ENCODE measurements at regions not wholly inside any gene's neighbourhood (a gene's known extent, or its start where the extent isn't known, plus 50 kb on each side); places are given as distances from the start of the nearest gene placed in this dataset.

- H3K27ac ChIP-seq (ENCODE audit: low read length), result no peak overlapping the region
- no peaks in the 10 kb centered on the region for H3K4me1 ChIP-seq (ENCODE audit: control insufficient read depth, insufficient read depth, low read length)
- H3K9ac ChIP-seq (ENCODE audit: low read length in 2 of 2), result no peak overlapping the region
- H3K36me3 ChIP-seq (ENCODE audit: control insufficient read depth in 2 of 2, insufficient read depth in 2 of 2, low read length in 2 of 2), result no peaks in the 10 kb centered on the region
- no peaks in the 10 kb centered on the region for H3K27me3 ChIP-seq (ENCODE audit: control insufficient read depth in 1 of 2, insufficient read depth in 2 of 2, low read length in 2 of 2)
- H3K9me3 ChIP-seq (ENCODE audit: control insufficient read depth in 2 of 2, low read length in 2 of 2), result no peaks in the 10 kb centered on the region
- no peak overlapping the region for H3K4me3 ChIP-seq (ENCODE audit: low read length in 2 of 2)
Observed at GRCh38 chr9:11103525-11103924, 490.7 kb upstream of the PTPRD start.

- Histone ChIP-seq H3K27me3 (ENCODE audit: control insufficient read depth in 1 of 2, insufficient read depth in 2 of 2, low read length in 2 of 2) (no peaks in the 10 kb centered on the region), H3K4me3 (ENCODE audit: low read length in 2 of 2) (no peak overlapping the region), H3K4me1 (ENCODE audit: control insufficient read depth, insufficient read depth, low read length) (no peaks in the 10 kb centered on the region), H3K9me3 (ENCODE audit: control insufficient read depth in 2 of 2, low read length in 2 of 2) (no peaks in the 10 kb centered on the region), H3K9ac (ENCODE audit: low read length in 2 of 2) (no peak overlapping the region), H3K27ac (ENCODE audit: low read length) (no peak overlapping the region), H3K36me3 (ENCODE audit: control insufficient read depth in 2 of 2, insufficient read depth in 2 of 2, low read length in 2 of 2) (no peaks in the 10 kb centered on the region)
Observed at GRCh38 chr9:11107196-11107595, 494.4 kb upstream of the PTPRD start.

GRCh38 chr9:11128156-11128555 lies 515.4 kb upstream of the PTPRD start:
- Histone ChIP-seq H3K9me3 (ENCODE audit: control insufficient read depth in 2 of 2, low read length in 2 of 2) (no peaks in the 10 kb centered on the region), H3K4me1 (ENCODE audit: control insufficient read depth, insufficient read depth, low read length) (no peaks in the 10 kb centered on the region), H3K9ac (ENCODE audit: low read length in 2 of 2) (no peak overlapping the region), H3K36me3 (ENCODE audit: control insufficient read depth in 2 of 2, insufficient read depth in 2 of 2, low read length in 2 of 2) (no peaks in the 10 kb centered on the region), H3K27ac (ENCODE audit: low read length) (no peak overlapping the region), H3K27me3 (ENCODE audit: control insufficient read depth in 1 of 2, insufficient read depth in 2 of 2, low read length in 2 of 2) (no peaks in the 10 kb centered on the region), H3K4me3 (ENCODE audit: low read length in 2 of 2) (no peak overlapping the region)

- no peaks in the 10 kb centered on the region for H3K36me3 ChIP-seq (ENCODE audit: control insufficient read depth in 2 of 2, insufficient read depth in 2 of 2, low read length in 2 of 2)
- no peaks in the 10 kb centered on the region for H3K9me3 ChIP-seq (ENCODE audit: control insufficient read depth in 2 of 2, low read length in 2 of 2)
- H3K9ac ChIP-seq (ENCODE audit: low read length in 2 of 2), result no peak overlapping the region
- H3K4me3 ChIP-seq (ENCODE audit: low read length in 2 of 2), result no peak overlapping the region
- no peaks in the 10 kb centered on the region for H3K4me1 ChIP-seq (ENCODE audit: control insufficient read depth, insufficient read depth, low read length)
- H3K27ac ChIP-seq (ENCODE audit: low read length), result no peak overlapping the region
- no peaks in the 10 kb centered on the region for H3K27me3 ChIP-seq (ENCODE audit: control insufficient read depth in 1 of 2, insufficient read depth in 2 of 2, low read length in 2 of 2)
Observed at GRCh38 chr9:11135851-11136250, 523.0 kb upstream of the PTPRD start.

GRCh38 chr9:11141357-11141756 lies 528.6 kb upstream of the PTPRD start:
- no peak overlapping the region for H3K9ac ChIP-seq (ENCODE audit: low read length in 2 of 2)
- no peak overlapping the region for H3K4me3 ChIP-seq (ENCODE audit: low read length in 2 of 2)
- no peak overlapping the region for H3K27ac ChIP-seq (ENCODE audit: low read length)
- no peaks in the 10 kb centered on the region for H3K4me1 ChIP-seq (ENCODE audit: control insufficient read depth, insufficient read depth, low read length)
- H3K36me3 ChIP-seq (ENCODE audit: control insufficient read depth in 2 of 2, insufficient read depth in 2 of 2, low read length in 2 of 2), result no peaks in the 10 kb centered on the region
- no peaks in the 10 kb centered on the region for H3K27me3 ChIP-seq (ENCODE audit: control insufficient read depth in 1 of 2, insufficient read depth in 2 of 2, low read length in 2 of 2)
- H3K9me3 ChIP-seq (ENCODE audit: control insufficient read depth in 2 of 2, low read length in 2 of 2), result no peaks in the 10 kb centered on the region

GRCh38 chr9:11142965-11143738 lies 530.4 kb upstream of the PTPRD start:
- no peaks in the 10 kb centered on the region for H3K9me3 ChIP-seq (ENCODE audit: control insufficient read depth in 2 of 2, low read length in 2 of 2)
- H3K4me3 ChIP-seq (ENCODE audit: low read length in 2 of 2), result no peak overlapping the region
- no peaks in the 10 kb centered on the region for H3K27me3 ChIP-seq (ENCODE audit: control insufficient read depth in 1 of 2, insufficient read depth in 2 of 2, low read length in 2 of 2)
- no peaks in the 10 kb centered on the region for H3K36me3 ChIP-seq (ENCODE audit: control insufficient read depth in 2 of 2, insufficient read depth in 2 of 2, low read length in 2 of 2)
- H3K9ac ChIP-seq (ENCODE audit: low read length in 2 of 2), result no peak overlapping the region
- H3K4me1 ChIP-seq (ENCODE audit: control insufficient read depth, insufficient read depth, low read length), result no peaks in the 10 kb centered on the region
- H3K27ac ChIP-seq (ENCODE audit: low read length), result no peak overlapping the region

GRCh38 chr9:11144746-11145145 lies 531.9 kb upstream of the PTPRD start:
- Histone ChIP-seq H3K36me3 (ENCODE audit: control insufficient read depth in 2 of 2, insufficient read depth in 2 of 2, low read length in 2 of 2) (no peaks in the 10 kb centered on the region), H3K4me1 (ENCODE audit: control insufficient read depth, insufficient read depth, low read length) (no peaks in the 10 kb centered on the region), H3K9ac (ENCODE audit: low read length in 2 of 2) (no peak overlapping the region), H3K9me3 (ENCODE audit: control insufficient read depth in 2 of 2, low read length in 2 of 2) (no peaks in the 10 kb centered on the region), H3K27ac (ENCODE audit: low read length) (no peak overlapping the region), H3K4me3 (ENCODE audit: low read length in 2 of 2) (no peak overlapping the region), H3K27me3 (ENCODE audit: control insufficient read depth in 1 of 2, insufficient read depth in 2 of 2, low read length in 2 of 2) (no peaks in the 10 kb centered on the region)

- Histone ChIP-seq H3K4me1 (ENCODE audit: control insufficient read depth, insufficient read depth, low read length) (no peaks in the 10 kb centered on the region), H3K27ac (ENCODE audit: low read length) (no peak overlapping the region), H3K9me3 (ENCODE audit: control insufficient read depth in 2 of 2, low read length in 2 of 2) (no peaks in the 10 kb centered on the region), H3K36me3 (ENCODE audit: control insufficient read depth in 2 of 2, insufficient read depth in 2 of 2, low read length in 2 of 2) (no peaks in the 10 kb centered on the region), H3K4me3 (ENCODE audit: low read length in 2 of 2) (no peak overlapping the region), H3K9ac (ENCODE audit: low read length in 2 of 2) (no peak overlapping the region), H3K27me3 (ENCODE audit: control insufficient read depth in 1 of 2, insufficient read depth in 2 of 2, low read length in 2 of 2) (no peaks in the 10 kb centered on the region)
Observed at GRCh38 chr9:11148189-11148588, 535.4 kb upstream of the PTPRD start.

GRCh38 chr9:11149065-11149464 lies 536.3 kb upstream of the PTPRD start:
- Histone ChIP-seq H3K9me3 (ENCODE audit: control insufficient read depth in 2 of 2, low read length in 2 of 2) (no peaks in the 10 kb centered on the region), H3K36me3 (ENCODE audit: control insufficient read depth in 2 of 2, insufficient read depth in 2 of 2, low read length in 2 of 2) (no peaks in the 10 kb centered on the region), H3K9ac (ENCODE audit: low read length in 2 of 2) (no peak overlapping the region), H3K27me3 (ENCODE audit: control insufficient read depth in 1 of 2, insufficient read depth in 2 of 2, low read length in 2 of 2) (no peaks in the 10 kb centered on the region), H3K4me1 (ENCODE audit: control insufficient read depth, insufficient read depth, low read length) (no peaks in the 10 kb centered on the region), H3K27ac (ENCODE audit: low read length) (no peak overlapping the region), H3K4me3 (ENCODE audit: low read length in 2 of 2) (no peak overlapping the region)

GRCh38 chr9:11158063-11158462 lies 545.3 kb upstream of the PTPRD start:
- H3K4me3 ChIP-seq (ENCODE audit: low read length in 2 of 2), result no peak overlapping the region
- H3K4me1 ChIP-seq (ENCODE audit: control insufficient read depth, insufficient read depth, low read length), result no peaks in the 10 kb centered on the region
- H3K9ac ChIP-seq (ENCODE audit: low read length in 2 of 2), result no peak overlapping the region
- H3K27ac ChIP-seq (ENCODE audit: low read length), result no peak overlapping the region
- no peaks in the 10 kb centered on the region for H3K9me3 ChIP-seq (ENCODE audit: control insufficient read depth in 2 of 2, low read length in 2 of 2)
- H3K36me3 ChIP-seq (ENCODE audit: control insufficient read depth in 2 of 2, insufficient read depth in 2 of 2, low read length in 2 of 2), result no peaks in the 10 kb centered on the region
- no peaks in the 10 kb centered on the region for H3K27me3 ChIP-seq (ENCODE audit: control insufficient read depth in 1 of 2, insufficient read depth in 2 of 2, low read length in 2 of 2)

- H3K27ac ChIP-seq (ENCODE audit: low read length), result no peak overlapping the region
- no peaks in the 10 kb centered on the region for H3K4me1 ChIP-seq (ENCODE audit: control insufficient read depth, insufficient read depth, low read length)
- no peaks in the 10 kb centered on the region for H3K27me3 ChIP-seq (ENCODE audit: control insufficient read depth in 1 of 2, insufficient read depth in 2 of 2, low read length in 2 of 2)
- H3K9ac ChIP-seq (ENCODE audit: low read length in 2 of 2), result no peak overlapping the region
- no peak overlapping the region for H3K4me3 ChIP-seq (ENCODE audit: low read length in 2 of 2)
- H3K9me3 ChIP-seq (ENCODE audit: control insufficient read depth in 2 of 2, low read length in 2 of 2), result no peaks in the 10 kb centered on the region
- no peaks in the 10 kb centered on the region for H3K36me3 ChIP-seq (ENCODE audit: control insufficient read depth in 2 of 2, insufficient read depth in 2 of 2, low read length in 2 of 2)
Observed at GRCh38 chr9:11158676-11159075, 545.9 kb upstream of the PTPRD start.

All from stomach smooth muscle (tissue), 2 donors.